HG03280 (cell line): ENCODE measurements at regions not wholly inside any gene's neighbourhood (a gene's known extent, or its start where the extent isn't known, plus 50 kb on each side); places are given as distances from the start of the nearest gene placed in this dataset.
A peak's percentile ranks its signal among the peaks of the same experiment; 100 is the strongest.

ENCODE experiments used
- ATAC-seq: cut with Tn5 transposase; IDR thresholded peaks from one replicate; pipeline ENCODE4 v1.9.1; 2021; ENCODE audit warnings: mild to moderate bottlenecking, moderate library complexity; ENCODE audit not compliant: unreplicated experiment

DNA sequence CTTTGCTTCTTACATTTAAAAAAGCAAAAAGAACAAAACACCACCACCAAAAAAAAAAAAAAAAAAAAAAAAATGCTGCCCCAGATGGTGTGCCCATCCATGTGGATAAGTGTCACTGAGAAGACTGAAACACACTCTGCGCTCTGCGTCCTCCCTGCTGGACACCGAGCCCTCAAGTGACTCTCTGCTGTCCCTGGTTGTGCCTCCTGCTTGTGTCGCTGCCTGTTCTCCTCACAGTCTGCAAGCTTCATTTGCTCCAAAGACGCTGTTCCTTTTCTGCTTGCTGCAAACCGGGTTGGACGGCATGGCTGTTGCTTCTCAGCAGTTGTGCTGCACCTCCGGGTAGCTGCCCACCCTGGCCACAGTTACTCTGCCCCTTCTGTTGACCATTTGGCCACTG lies 276.2 kb upstream of the ATP2B1 start:
- ATAC-seq = no peak

DNA sequence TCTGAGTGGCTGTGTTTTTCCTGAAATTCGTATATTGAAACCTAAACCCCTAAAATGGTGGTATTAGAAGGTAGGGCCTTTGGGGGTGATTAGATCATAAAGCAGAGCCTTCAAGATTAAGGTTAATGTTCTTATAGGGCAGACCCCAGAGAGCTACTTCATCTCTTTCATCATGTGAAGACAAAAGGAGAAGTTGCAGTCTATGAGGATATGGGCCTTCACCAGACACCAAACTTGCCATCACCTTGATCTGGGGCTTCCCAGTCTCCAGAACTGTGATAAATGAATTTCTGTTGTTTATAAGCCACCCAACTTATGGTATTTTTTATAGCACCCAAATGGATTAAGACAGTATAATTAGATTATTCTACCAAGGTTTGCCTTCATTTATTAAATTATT lies 275.0 kb upstream of the ATP2B1 start:
- ATAC-seq = no peak

DNA sequence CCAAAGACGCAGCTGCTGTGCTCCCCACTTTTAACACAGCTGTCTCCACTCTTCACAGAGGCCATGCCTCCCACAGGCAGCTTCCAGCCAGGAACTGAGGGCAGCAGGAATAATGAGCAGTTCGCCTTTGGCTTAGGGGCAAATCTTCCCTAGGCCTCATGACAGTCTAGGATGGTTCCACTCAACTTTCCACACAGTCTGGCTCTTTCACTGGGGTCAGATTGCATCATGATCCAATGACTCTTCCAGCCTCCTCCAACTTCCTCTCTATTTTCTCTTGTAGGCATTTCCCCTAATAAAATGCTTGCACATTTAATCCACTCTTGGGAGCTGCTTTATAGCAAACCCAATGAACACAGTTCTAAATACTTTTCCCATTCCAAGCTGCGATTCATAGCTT lies 271.6 kb upstream of the ATP2B1 start:
- no peak for ATAC-seq

DNA sequence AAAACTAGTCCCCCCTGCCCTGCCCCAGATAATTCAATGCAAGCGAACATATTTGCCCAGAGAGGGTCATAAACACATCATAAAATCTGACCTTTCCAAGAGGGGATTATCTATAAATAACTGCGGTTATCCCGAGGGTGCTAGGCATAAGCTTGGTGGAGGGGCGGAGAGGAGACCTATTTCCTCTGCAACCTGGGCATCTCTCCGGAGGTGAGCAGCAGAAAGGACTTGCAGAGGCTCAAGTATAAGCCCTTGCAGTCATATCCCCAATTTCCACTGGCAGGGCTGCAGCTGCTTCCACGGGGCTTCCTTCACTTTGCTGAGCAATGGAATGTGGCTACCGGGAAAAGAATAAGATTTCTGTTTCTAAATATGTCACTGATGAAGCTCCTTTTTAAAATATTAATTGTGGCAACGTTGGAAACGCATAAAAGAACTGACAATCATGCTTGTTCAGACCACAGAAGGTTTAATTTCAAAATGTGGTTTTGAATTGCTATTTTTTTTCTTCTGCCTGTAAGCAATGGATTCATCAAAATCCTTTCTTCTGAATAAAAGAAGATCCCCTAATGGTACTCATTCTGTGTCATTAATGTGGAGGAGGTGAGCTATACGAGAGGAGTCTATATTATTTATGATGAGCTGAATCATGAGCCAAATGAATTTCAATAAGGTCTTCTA lies 268.9 kb upstream of the ATP2B1 start:
- ATAC-seq = no peak

DNA sequence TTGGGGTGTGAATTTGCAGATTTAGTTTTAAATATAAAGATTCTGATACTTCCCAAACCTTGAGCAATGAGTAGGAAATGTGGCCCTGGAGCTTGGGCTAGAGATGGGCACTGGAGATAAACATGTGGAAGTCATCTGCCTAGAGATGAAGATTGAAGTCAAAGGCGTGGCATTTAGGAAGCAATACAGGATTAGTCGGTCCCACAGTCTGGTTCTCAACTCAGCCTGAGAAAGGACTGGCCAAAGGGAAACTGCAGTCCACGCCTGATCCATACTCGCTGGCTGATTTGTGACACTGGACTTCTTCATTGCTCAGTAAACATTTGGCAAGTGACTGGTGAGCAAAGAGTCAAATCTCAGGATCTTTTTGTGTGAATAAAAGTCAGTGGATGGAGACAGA lies 268.2 kb upstream of the ATP2B1 start:
- no peak for ATAC-seq

DNA sequence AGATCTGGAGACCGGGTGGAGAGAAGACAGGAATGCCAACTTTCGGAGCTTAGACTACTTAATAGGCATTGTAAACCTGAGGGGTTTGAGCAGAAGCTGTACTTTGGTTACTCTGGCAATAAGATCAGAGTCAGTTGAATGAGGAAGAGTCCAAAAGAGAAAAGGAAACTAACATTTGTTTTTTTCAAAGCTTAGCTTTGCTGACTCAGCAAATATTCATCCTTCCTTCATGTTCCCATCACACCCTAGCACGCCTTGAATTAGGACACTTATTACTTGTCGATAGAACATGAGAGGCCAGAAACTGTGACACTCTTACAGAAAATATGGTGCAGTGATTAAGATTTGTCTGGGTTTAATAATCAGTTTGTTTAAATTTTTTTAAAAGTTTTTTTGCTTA lies 266.9 kb upstream of the ATP2B1 start:
- no peak for ATAC-seq

DNA sequence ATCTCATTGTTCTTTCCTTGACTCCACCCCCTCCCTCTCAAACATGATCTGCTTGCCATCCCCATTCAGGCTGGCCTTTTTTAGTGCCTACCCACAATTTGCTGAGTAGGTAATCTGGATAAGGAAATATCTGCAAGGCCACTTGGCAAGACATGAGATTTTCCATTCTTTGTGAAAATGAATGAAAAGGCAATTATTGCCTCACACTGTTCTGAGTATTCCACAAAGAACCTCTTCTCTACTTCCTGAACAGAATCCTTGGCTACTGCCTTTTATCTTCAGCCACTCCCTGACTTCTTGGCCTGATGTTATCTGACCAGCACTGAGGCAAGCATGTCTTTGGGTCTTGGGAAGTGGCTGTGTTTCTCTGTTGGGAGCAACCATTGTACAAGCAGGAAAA lies 263.2 kb upstream of the ATP2B1 start:
- no peak for ATAC-seq

DNA sequence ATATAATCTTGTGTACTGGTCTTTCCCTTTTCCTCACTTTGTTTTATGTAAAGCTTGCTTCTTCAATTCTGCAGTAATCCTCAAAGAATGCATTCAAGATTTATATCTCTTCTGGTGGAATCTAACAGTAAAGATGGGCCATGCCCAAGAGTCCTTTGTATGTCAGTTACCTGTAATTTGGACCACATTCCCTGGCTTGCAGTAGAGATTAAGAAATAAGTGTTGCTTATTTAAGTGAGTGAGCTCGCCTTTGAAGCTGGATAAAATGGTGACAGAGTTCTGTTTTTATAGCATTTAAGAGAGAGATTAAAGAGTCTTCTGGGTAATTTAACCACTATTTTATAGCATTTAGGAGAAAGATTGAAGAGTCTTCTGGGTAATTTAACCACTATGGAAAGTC lies 262.1 kb upstream of the ATP2B1 start:
- ATAC-seq = no peak

DNA sequence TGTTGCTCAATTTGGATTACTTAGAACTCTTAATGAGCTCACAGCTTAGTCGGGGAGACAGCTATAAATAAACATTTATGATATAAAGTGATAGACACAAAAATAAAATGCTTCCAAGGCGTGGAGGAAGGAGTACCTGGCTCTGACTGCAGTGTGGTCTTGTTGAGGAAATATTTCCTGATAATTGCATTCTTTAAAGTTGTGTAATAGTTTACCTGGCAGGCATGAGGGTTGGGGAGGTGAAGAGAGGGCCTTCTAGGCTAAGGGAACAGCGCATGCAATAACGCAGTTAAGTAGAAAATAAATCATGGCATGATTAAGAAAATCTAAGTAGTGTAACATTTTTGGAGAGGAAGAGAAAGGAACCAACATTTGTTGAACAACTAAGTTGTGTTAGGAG lies 260.5 kb upstream of the ATP2B1 start:
- no peak for ATAC-seq

DNA sequence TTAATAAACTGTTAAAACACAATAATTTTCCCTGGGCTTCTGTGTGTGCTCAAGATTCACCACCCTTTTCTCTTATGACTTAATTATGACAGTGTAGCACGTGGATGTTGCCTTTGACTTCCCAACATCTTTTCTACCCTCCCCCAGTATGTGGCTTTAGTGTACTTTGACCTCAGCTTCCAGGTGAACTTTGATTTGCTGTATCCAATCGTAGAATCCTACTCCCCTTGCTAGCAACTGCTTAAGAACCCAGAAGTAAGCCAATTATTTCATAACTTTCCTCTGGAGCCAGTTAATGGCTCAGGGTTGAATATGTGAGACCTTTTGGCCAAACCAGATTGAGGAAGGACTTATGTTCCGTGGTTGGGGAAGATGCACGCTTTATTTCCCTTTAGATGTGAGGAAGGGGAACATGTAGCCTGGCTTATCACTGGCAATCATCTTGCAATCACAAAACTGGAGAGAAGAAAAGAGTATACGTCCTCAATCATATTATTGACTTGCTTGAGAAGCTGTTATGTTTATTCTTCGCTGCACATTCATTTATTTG lies 259.6 kb upstream of the ATP2B1 start:
- no peak for ATAC-seq

DNA sequence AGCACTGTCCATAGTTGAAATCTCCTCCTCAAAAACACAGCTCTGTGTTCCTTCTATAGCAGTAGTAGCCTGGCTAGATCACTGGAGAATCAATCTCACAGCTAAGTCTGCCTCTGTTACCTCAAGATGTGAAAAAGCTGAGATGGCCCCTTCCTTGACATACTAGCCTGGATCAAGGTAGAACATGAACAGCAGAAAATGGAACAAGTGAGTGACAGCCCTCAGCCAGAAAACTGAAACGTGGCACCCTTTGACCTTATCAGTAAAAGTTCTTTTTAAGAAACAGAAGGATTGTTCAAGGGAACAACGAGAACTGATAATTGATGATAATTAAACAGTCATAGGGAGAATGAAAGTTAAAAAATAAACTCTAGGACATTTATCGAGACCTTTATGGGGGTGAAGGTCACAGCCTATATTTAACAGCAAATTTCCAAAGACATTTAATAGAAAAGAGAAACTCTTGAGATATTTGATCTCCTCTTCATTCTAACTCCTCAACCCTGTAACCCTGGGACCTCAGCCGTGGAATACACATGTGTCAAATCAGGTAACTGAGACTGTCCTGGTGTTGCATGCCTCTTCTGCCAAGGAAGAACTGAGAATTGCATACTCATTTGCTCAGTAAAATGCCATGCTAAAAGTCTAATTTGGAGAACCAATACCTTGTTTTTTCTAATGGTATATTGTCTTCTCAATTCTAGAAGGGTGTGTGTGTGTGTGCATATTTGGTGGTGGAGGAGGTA lies 258.0 kb upstream of the ATP2B1 start:
- ATAC-seq = no peak

DNA sequence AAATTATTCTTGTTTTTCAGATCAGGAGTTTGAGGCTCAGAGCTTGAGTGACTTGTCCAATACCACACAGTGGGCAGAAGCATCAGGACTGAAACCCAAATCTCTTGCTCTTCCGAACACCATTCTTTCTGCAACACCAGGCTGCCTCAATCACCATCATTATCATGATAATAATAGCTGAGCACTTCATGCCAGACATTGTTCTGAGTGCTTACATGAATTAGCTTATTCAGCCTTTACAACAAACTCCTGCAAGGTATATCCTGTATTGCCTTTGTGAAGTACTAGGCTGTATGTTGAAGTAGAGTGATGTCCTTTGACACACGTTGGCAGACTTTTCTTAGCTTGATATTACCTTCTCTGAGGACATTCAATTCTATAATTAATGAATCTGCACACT lies 257.4 kb upstream of the ATP2B1 start:
- no peak for ATAC-seq

DNA sequence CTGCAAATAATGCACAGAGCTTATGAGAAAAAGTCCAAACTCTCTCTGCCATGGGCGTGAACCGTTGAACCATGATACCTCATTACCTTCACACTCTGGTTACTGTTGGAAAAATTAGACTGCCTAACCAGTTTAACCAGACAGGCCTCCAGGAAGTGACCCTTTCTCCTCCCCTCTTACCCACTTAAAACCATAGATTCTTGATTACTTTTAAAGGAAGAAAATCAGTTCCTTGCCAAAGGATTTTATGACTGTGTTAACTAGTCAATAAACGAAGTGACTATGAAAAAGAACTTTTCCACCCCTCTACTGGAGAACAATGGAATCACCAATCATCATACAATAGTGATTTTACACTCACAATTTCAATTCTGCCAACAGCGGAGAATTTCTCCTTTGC lies 254.0 kb upstream of the ATP2B1 start:
- ATAC-seq = no peak

DNA sequence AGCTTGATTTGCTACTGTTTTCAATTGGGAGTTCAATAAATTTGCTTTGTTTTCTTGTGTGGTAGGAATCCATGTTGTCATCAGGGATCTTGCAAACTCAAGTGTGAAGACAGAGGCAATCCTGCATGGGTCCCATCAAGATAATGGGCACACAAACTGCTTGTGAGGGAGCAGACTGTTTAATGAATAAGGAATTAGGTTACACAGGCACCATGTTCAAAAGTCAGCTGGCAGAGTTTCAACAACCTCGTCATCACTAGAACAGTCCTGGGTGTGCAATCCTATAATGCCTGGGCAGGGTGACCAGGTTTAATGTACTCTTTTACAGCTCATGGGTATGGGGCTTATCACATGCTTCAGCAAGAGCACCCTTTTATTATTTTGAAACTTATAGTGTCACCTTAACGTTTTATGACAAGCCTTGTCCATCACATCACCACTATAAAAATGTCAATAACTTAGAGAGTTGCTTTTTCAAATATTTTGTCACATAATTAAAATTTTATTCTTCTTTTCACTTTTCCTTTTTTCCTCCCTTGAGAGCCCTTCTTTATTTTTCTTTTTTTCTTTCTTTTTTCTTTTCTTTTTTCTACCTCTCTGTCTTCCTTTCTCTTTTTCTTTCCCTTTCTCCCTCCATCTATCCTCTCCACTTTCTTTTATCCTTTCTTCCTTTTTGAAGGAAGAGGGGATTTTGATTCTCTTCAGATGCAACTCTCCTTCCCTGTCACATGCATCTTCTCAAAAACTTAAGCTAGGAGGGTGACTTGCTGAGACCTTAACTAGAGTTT lies 252.2 kb upstream of the ATP2B1 start:
- no peak for ATAC-seq

DNA sequence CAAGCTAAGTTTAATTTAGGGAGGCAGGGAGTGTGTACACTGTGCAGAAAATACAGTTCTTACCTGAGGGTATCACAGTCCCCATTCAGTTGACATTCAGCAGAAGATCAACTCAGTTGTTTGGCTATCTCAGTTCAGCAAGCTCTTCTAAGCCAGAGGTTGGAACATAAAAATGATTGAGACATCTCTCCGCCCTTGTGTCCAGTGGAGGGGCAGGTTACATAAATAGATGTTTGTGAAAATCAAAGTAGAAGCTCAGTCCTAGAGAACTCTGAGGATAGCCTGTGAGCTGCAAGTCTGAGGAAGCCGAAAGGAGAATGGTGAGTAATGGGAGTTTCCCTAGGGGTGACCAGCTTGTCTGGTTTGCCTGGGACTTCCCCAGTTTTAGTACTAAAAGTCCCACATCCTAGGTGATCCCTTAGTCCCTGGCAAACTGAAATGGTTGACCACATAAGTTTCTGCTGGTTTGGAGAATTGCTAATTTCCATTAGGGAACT lies 251.4 kb upstream of the ATP2B1 start:
- ATAC-seq = peak; percentile 90

DNA sequence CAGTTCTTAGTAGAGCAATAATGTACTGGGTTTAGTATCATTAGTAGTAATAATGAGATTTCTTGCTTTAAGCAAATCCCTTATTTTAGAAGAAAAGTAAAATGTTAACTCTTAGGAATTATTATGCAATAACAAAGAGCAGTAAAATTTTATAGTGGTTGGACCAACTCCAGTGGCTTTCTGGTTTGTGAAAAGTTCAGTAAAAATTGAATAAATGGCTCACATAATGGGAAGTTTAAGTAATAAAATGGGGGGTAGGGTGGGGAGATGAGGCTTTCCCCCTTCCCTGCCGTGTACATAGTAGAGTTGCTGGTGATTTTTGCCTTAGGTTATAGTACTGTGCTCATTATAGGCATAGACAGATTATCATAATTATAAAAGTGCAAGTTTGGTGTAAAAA lies 250.5 kb upstream of the ATP2B1 start:
- ATAC-seq = no peak

DNA sequence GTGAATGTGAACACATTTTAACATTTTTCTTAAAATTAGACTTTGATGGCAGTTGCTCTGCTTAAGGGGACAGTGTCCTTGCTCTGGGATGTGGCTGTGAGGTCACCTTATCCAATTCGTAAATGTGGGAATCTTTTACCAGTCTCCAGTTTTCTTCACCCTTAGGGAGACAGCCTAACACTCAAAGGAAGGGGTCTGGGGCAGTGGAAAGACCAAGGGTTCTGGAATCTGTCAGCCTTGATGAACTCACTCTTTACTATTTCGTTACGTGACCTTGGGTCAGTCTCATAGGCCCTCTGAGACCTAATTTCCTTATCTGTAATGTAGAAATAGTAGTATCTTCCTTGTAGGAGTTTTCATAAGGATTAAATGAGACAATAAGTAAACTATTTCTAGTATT lies 245.6 kb upstream of the ATP2B1 start:
- ATAC-seq = no peak

DNA sequence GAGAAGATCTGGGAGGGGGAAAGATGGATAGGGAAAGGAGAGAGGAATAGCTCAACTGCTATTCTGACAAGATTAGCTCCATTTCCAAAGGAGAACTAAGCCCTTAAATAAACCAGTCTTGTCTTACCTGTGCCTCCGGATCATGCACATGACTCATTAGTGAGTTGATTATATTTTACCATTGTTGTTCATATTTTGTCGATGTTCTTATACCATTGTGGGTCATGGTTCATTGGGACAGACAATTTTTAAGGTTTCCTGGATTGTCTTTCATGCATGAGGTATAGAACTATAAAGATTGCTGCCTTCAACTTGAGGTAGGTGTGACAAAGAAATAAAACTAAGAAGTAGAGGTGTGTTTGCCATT lies 243.0 kb upstream of the ATP2B1 start:
- ATAC-seq = no peak

DNA sequence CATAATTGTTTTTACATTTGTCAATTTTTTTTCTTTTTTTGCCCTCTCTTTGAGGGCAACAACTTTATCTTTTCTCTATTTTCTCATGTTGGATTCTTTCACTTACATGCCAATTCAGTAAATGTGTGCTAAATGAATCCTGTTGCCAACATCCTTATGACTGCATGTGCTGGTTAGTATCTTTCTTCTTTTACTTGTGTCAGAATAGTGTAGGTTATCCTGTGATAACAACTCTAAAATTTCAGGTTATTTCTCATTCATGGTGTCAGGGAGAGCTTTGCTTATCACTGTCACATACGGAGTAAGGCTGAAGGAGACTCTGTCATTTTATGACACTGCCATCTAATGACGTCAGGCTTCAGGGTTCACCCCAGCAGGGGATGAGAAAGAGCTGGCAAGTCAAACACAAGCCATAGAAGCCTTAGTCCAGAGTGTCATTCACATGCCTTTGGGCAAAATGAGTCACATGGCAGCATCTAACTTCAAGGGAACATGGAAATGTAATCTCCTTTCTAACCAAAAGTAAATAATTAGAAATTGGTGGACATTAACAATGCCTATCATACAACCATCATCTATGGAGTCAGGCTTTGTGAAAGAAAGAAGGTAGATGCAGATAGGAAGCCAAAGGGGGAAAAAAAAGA lies 242.5 kb upstream of the ATP2B1 start:
- ATAC-seq = peak; percentile 29

DNA sequence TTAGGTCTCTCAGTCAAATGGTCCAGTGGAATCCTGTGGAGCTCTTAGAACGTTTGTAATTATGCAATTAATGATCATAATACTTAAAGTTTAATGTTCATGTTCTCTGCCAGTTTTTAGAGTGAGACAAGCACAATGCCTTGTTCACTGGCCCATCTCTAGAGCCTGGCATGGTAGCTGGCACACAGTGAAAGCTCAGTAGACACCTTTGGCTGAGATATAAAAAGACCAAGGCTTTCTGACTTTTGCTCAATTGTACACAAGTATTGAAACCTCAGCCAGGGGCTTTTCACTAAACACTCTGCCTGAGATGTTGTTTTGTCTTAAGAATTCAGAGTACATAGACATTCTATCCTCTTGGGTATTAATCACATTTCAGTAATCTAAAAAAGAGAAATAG lies 241.8 kb upstream of the ATP2B1 start:
- peak; percentile 40 for ATAC-seq
